ENCODE measurements at regions not wholly inside any gene's neighbourhood (a gene's known extent, or its start where the extent isn't known, plus 50 kb on each side); places are given as distances from the start of the nearest gene placed in this dataset.

DNA sequence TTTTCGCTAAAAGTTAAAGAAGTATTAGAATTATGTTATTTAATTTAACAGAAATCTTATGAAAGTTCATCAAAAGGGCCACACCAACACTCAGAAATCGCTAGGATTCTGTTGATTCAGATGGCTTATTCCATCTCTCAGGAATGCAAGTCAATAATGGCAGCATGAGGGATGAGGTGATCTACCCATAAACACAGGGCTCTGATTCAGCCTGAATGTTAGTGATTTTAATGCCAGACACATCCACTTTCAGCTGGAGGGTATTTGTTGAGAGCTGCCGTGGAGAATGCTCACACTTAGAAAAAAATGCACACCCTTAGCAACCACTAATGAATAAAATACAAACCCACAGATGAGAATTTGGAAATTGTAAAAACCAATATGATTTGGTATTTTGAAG lies 173.3 kb upstream of the ERBB4 start:
- no peak for DNase-seq (ENCODE audit: low read depth, low spot score)

- DNase-seq (ENCODE audit: low read depth, low spot score), result no peak
Measured at GRCh38 chr2:212709280-212709679, 170.7 kb upstream of the ERBB4 start.

- DNase-seq (ENCODE audit: low read depth, low spot score), result no peak
Measured at GRCh38 chr2:212708355-212708754, 169.8 kb upstream of the ERBB4 start.

DNA sequence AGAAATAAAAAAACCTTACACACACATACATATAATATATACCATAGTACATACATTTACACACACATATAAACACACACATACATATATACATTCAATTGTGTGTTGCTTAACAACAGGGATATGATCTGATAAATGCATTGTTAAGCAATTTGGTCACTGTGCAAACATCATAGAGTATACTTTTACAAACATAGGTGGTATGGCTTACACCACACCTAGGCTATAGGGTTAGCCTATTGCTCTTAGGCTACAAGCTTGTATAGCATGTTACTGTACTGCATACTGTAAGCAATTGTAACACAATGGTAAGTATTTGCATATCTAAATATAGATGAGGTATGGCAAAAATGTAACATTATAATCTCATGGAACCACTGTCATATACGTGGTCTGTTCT lies 156.8 kb upstream of the ERBB4 start:
- no peak for DNase-seq (ENCODE audit: low read depth, low spot score)

DNA sequence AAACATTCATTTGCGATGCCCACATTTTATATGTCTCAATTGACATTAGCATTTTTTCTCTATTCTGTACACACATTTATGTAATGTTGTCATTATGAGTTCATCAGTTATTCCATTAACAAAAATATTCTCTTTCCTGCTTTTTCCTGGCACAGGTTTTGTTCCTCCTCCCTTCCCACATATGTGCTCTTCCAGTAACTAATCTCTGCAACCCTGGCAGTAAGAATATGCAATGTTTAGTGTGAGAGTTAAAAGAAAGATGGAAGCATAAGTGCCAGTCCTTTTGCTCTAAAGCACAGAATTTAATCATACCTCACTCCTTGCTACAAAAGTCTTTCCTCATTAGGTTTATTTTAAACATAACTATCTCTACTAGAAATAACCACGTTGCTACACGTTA lies 155.8 kb upstream of the ERBB4 start:
- DNase-seq (ENCODE audit: low read depth, low spot score), result no peak

DNA sequence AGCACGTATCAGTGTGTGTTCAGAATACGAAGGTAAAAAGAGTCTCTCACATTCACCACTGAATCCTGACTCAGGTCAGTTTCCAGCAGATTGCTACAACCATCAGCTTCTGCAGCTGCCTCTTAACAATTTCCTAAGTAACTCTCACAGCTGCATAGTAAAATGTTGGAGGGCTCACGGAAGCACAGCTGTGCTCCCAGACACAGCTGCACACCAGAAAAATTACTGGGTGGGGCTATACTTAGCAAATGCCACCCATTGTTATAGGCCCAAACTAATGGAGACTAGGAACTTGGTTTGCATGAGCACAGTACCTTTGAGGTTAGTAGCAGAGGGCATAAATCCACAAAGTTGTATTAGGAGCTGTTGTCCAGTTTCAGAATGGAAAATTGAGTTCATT lies 153.9 kb upstream of the ERBB4 start:
- DNase-seq (ENCODE audit: low read depth, low spot score), result no peak

DNA sequence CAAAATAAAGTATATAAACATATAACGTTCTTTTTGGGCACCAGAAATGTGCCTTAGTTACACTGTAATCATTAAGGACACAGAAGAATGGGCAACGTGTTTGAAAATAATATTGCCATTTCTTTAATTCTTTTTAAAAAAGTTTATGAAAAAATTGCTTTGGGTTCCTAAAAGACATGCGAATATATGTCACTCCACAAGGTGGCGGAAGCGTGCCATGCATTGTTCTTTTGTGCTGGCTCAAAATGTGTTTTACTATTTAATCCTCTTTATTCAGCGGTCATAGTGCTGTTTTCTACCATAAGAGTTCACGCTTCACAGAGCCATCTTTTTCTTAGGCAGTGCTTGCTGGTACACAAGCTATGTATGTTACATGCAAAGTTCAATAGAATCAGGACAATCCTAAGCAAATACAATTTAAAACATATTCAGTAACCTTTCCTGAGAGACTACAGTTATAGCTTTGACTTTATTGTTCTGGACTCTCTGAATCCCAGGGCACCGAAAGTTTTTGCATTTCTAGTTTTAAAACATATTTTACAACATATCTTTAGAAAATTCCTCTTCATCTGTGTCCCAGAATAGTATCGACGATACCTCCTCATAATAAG lies 147.8 kb upstream of the ERBB4 start:
- DNase-seq (ENCODE audit: low read depth, low spot score), result peak; percentile 53

GRCh38 chr2:212683346-212684097 lies 144.9 kb upstream of the ERBB4 start:
- no peak for DNase-seq (ENCODE audit: low read depth, low spot score)

GRCh38 chr2:212682937-212683336 lies 144.3 kb upstream of the ERBB4 start:
- no peak for DNase-seq (ENCODE audit: low read depth, low spot score)

- no peak for DNase-seq (ENCODE audit: low read depth, low spot score)
Measured at GRCh38 chr2:212677466-212677865, 138.9 kb upstream of the ERBB4 start.

- DNase-seq (ENCODE audit: low read depth, low spot score), result no peak
Measured at GRCh38 chr2:212672186-212672585, 133.6 kb upstream of the ERBB4 start.

DNA sequence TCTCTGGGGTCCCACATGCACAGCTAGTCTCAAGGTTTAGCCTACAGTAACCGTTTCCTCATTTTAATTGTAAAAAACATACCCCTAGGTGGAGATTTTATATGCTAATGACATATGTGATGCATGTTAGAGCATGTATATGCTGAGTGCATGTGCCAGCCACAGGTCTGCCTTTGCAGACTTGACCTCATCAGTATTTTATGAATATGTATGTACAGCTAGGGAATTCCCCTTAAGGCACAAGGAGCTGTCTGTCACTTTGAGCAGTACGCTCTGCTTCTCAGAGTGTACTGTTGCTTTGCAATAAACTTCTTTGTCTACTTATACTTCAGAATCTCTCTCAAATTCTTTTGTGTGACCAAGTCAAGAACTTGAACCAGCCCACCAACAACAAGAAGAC lies 131.2 kb upstream of the ERBB4 start:
- DNase-seq (ENCODE audit: low read depth, low spot score), result no peak

GRCh38 chr2:212667751-212668316 lies 129.2 kb upstream of the ERBB4 start:
- no peak for DNase-seq (ENCODE audit: low read depth, low spot score)

DNA sequence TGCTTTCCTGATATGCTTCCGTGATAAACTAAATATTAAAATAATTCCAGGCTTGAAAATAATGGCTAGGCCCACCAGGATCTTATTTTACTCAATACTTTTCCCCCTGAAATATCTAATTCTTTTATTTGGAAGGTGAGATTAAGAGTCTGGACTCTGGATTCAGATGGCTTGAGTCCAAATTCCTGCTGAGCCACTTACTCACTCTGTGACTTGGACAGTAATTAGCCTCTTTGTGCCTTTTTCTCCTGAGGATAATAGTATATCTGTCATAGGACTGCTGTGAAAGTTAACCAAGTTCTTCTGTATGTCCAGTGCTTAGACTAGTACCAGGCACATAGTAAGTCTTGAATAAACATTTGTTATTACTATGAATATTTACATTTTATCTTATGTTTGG lies 127.3 kb upstream of the ERBB4 start:
- no peak for DNase-seq (ENCODE audit: low read depth, low spot score)

- no peak for DNase-seq (ENCODE audit: low read depth, low spot score)
Measured at GRCh38 chr2:212659441-212659840, 120.8 kb upstream of the ERBB4 start.

DNA sequence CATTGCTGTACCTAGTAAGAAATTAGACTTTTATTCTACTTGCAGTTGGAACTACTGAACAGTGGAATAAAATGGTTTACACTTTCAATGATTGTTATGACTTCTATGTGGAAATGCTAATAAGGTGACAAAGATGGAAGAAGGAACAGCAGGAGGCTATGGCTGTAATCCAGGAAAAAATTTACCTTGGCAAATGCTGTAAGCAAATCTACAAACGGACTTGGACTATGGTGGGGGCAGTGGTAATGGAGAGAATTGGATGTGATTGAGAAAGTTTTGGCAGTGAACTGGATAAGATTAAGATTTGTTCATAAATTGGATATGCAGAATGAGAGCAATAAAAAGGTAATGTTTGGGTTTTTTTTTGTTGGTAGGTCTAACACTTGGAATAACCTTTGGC lies 111.0 kb upstream of the ERBB4 start:
- no peak for DNase-seq (ENCODE audit: low read depth, low spot score)

DNA sequence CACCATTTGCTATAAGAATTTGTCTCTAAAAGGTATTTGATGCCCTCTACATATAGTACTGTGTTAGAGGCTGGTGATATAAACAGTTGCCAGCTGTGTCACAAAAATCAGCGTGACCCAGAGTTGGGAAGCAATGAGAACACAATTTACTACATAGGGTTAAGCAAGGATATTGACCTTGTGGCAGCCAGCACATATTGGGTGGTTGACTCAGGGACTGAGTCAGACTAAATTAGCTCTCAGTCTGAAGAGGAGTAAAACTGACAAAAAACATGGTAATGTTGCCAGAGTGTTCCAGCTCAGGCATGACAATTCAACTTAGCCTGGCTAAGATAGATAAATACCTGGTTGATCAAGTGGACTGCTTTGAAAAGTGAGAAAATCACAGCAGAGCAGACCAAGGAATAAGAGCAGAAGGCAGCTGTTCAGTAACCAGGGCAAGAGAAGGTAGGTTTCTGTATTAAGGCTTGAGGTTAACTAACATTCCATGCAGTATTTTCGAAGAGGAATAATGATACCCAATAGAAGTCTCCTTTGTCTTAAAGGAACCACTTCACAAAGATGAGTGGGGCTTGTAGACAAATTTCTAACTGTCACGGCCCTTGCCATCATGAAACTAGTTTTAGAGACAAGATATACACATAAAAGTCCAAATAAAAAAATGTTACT lies 108.2 kb upstream of the ERBB4 start:
- no peak for DNase-seq (ENCODE audit: low read depth, low spot score)

- no peak for DNase-seq (ENCODE audit: low read depth, low spot score)
Measured at GRCh38 chr2:212644195-212644837, 105.7 kb upstream of the ERBB4 start.

GRCh38 chr2:212640428-212640827 lies 101.8 kb upstream of the ERBB4 start:
- DNase-seq (ENCODE audit: low read depth, low spot score), result no peak

GRCh38 chr2:212638694-212639093 lies 100.1 kb upstream of the ERBB4 start:
- DNase-seq (ENCODE audit: low read depth, low spot score), result no peak

DNA sequence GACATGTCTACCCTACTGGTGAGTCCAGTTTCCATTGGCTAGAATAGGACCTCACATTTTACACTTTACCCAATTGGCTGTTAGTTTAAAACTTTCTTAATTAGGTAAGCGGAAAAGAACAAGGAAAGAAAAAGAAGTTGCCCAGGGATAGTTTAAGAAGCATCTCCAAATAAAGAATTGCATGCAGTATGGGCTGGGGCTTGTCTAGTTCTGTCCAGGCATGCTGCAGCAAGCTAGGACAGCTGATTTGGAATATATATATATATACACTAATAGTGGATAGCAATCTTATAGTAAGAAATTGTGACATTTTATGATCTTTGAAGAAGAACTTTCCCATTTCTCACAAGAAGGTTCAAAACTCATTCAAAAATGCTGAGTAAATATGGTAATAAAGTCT lies 90.0 kb upstream of the ERBB4 start:
- DNase-seq (ENCODE audit: low read depth, low spot score), result no peak

DNA sequence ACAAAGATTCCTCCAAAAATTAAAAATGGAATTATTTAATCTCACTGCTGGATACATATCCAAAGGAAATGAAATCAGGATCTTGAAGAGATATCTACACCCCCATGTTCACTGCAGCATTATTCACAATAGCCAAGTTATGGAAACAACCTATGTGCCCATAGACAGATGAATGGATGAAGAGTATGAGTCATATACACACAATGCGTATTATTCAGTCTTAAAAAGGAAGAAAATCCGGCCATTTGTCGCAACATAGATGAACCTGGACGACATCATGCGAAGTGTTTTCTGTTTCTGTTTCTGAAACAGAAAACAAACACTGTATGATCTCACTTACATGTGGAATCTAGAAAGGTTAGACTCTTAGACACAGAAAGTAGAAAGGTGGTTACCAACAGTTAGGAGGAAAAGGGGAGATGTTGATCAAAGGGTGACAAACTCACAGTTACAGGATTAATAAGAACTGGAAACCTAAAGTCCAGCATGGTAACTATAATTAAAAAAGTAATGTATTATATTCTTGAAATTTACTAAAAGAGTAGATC lies 87.8 kb upstream of the ERBB4 start:
- DNase-seq (ENCODE audit: low read depth, low spot score), result no peak
